Astrocyte of the spinal cord (primary cell): ENCODE measurements at regions not wholly inside any gene's neighbourhood (a gene's known extent, or its start where the extent isn't known, plus 50 kb on each side); places are given as distances from the start of the nearest gene placed in this dataset.

Experiments used
- DNase-seq: peaks from one replicate; pipeline ENCODE4 v3.0.0; 2011; ENCODE audit warnings: low read depth, low spot score
- H3K4me3 ChIP-seq: 2 replicates; pipeline ENCODE4 v1.5.1; 2011; ENCODE audit warnings: low read depth, mild to moderate bottlenecking, low read length, moderate library complexity
- in situ Hi-C: cut with HindIII; loops from 2 replicates; pipeline ENCODE4 v1.10.0; 2017; ENCODE audit warnings: low sequenced_read_pairs
- TF ChIP-seq, protein P1 (sequence below): IDR thresholded peaks from 2 replicates; pipeline ENCODE4 v1.5.1; 2012; ENCODE audit warnings: low read depth, mild to moderate bottlenecking, low read length, inconsistent platforms

DNA sequence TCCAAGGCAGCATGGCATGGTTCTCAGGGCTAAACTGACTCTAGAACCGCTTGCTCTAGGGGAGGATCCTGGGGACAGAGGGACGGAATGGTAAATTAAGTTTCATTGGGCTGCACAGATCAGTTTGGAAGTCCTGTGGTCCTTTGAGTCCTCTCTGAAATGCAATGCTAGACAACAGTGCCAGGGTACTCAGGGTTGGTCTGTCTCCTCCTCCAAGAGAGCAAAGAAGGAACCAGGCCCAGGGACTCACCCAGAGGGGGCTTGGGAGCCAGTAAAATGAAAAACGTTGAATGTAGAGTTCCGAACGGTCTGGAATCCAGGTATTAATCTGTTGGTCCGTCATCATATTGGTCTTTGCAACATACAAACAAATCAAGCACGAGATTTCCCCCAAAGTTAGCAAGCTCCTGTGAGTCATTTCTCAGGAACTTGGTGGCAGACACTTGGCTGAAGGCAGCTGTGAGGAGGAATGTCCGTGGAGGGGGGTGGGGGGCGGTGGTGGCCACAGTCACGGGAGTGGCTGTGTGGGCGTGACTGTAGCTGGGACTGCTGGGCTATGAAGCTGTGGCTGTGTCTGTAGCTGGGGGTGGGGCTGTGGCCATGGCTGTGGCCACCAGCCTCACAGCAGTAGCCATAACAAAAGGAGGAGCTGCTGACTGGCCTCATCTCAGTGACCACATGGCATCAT is 361.0 kb downstream of the SHQ1 start:
- TF ChIP-seq, protein P1, sequence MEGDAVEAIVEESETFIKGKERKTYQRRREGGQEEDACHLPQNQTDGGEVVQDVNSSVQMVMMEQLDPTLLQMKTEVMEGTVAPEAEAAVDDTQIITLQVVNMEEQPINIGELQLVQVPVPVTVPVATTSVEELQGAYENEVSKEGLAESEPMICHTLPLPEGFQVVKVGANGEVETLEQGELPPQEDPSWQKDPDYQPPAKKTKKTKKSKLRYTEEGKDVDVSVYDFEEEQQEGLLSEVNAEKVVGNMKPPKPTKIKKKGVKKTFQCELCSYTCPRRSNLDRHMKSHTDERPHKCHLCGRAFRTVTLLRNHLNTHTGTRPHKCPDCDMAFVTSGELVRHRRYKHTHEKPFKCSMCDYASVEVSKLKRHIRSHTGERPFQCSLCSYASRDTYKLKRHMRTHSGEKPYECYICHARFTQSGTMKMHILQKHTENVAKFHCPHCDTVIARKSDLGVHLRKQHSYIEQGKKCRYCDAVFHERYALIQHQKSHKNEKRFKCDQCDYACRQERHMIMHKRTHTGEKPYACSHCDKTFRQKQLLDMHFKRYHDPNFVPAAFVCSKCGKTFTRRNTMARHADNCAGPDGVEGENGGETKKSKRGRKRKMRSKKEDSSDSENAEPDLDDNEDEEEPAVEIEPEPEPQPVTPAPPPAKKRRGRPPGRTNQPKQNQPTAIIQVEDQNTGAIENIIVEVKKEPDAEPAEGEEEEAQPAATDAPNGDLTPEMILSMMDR: no peak
- in situ Hi-C loops: no loop called here
- DNase-seq: peak; percentile 82
- no peak overlapping the region for H3K4me3 ChIP-seq

DNA sequence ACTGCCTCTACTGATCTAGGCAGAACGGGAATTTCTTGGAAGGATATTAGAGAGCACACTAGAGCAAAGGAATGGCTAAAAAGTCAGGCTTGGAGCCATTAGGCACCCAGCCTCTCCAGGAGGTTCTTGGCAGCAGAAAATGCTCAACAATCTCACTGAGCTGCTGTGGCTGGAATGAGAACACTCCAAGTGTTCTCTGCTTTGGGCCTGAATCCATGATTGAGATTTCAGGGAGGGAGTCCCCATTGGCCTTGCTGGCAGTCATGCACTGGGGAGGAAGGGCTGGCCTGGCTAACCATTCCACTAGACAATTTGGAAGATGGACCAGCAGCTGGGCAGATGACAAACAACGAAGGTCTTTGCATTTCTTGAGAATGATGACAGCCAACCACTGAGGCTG is 362.6 kb downstream of the SHQ1 start:
- no peak overlapping the region for H3K4me3 ChIP-seq
- in situ Hi-C loops: no loop called here
- DNase-seq: peak; percentile 27
- TF ChIP-seq, protein P1: no peak

DNA sequence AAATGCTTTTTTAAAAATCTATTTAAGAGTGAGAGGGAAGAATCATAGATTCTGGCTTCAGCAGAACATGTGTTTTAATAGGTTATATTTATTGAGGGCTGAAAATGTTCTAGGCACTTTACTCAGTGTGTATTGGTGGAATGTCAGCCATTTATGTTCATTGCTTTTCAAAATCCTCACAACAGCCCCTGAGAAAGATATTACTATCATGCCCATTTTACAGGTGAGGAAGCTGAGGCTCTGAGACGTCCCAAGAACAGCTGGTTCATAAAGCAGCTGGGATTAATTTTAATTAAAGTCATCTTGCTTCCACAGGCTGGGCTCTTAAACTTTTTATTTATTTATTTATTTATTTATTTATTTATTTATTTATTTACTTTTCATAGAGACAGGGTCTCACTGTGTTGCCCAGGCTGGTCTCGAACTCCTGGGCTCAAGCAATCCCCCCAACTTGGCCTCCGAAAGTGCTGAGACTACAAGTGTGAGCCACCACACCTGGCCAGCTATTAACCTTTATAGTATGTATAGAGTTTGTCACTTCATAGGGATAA is 364.6 kb downstream of the SHQ1 start:
- TF ChIP-seq, protein P1: no peak
- in situ Hi-C loops: no loop called here
- no peak for DNase-seq
- H3K4me3 ChIP-seq: no peak overlapping the region

DNA sequence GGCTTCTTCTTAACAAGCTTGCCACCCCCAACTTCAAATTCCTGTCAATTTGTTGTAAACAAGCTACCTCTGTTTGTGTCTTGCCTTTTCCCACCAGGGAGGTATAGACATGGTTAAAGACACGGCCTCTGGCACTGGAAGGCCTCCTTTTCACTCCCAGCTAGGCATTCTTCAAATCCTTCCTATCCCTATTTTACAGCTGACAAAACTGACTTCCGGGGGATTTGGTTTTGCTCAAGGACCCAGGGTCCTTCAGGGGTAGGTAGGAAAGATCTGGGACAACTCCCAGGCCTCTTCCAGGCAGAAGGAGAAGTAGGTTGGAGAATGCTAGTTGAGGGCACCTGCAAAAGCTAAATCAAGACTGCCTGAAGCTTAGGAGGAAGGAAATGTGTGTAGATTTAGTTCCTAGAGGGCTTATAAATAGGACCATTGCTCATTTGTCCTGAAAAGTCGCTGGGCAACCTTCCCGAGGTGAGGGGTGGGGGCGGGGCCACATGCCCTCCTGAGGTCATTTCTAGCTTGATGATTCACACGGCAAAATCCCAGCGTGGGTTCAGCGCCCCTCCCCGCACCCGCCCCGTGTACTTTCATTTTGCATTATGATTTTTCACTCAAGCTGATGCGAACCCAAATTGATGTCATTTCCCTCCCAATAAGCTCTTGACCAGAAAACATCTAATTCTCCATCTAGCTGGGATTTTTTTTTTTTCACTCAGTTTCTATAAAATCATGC is 365.5 kb downstream of the SHQ1 start:
- H3K4me3 ChIP-seq: peak overlapping the region; percentile 19
- in situ Hi-C loops: no loop called here
- TF ChIP-seq, protein P1: no peak
- peak; percentile 86 for DNase-seq

DNA sequence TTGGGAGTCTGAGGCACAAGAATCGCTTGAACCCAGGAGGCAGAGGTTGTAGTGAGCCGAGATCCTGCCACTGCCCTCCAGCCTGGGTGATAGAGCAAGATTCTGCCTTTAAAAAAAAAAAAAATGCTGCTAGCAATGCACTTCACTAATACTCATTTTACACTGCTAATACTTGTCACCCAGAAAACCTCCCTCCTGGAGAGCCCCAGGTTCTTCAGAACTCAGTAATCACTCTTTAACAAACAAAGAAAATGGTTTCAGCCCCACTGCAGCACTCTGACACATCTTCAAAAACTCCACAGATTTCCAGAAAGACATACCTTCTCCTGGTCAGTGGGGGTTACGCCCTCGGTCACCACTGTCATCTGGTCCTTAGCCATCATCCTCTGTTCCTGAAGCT is 366.7 kb downstream of the SHQ1 start:
- in situ Hi-C loops: no loop called here
- H3K4me3 ChIP-seq: no peak overlapping the region
- TF ChIP-seq, protein P1: no peak
- DNase-seq: no peak

DNA sequence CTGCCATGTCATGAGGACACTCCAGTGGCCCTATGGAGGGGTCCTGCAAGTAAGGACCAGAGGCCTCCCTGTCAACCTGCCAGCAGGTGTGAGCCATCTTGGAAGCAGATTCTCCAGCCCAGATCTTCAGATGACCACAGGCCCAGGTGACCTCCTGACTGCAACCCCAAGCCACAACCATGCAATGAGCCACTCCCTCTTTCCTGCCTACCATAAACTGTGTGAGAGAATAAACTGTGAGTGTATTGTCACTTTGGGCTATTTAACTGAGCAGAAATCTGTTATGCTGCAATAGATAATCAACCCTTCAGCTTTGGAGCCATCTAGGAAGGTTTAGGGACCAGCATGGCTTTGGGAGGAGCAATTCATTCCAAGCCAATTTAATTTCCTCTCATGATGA is 367.9 kb downstream of the SHQ1 start:
- TF ChIP-seq, protein P1: no peak
- in situ Hi-C loops: no loop called here
- no peak overlapping the region for H3K4me3 ChIP-seq
- DNase-seq: no peak
